Smooth muscle cell (in vitro differentiated cells): ENCODE measurements at regions not wholly inside any gene's neighbourhood (a gene's known extent, or its start where the extent isn't known, plus 50 kb on each side); places are given as distances from the start of the nearest gene placed in this dataset.
"Not testable (repeated sequence)": the region's sequence is repeated elsewhere in the genome, so short reads cannot be mapped to it uniquely, and the experiment has no call there.

ENCODE experiments used
- DNase-seq: peaks from one replicate; lab custom pipeline; 2025; ENCODE audit not compliant: unreplicated experiment; lab: John Stamatoyannopoulos, UW
- H2AFZ ChIP-seq: fragments of 200-600 bp; sonication (generic); 2 replicates; pipeline ENCODE4 v1.6.0; 2016; ENCODE audit warnings: antibody characterized with exemption, low read depth, mild to moderate bottlenecking
- H3F3A ChIP-seq: fragments of 200-600 bp; sonication (generic); 2 replicates; pipeline ENCODE4 v1.6.0; 2017; ENCODE audit warnings: antibody characterized with exemption, low read depth
- H3K27ac ChIP-seq: fragments of 200-600 bp; sonication (generic); 2 replicates; pipeline ENCODE4 v1.5.1; 2016; ENCODE audit warnings: low read depth, mild to moderate bottlenecking
- H3K27me3 ChIP-seq: fragments of 200-600 bp; sonication (generic); 2 replicates; pipeline ENCODE4 v1.6.1; 2016; ENCODE audit warnings: low read depth, mild to moderate bottlenecking
- H3K36me3 ChIP-seq: fragments of 200-600 bp; sonication (generic); 2 replicates; pipeline ENCODE4 v1.5.1; 2016; ENCODE audit warnings: low read depth
- H3K4me1 ChIP-seq: fragments of 200-600 bp; sonication (generic); 2 replicates; pipeline ENCODE4 v1.5.1; 2016; ENCODE audit warnings: low read depth
- H3K4me2 ChIP-seq: fragments of 200-600 bp; sonication (generic); 2 replicates; pipeline ENCODE4 v1.6.0; 2016; ENCODE audit warnings: mild to moderate bottlenecking
- H3K4me3 ChIP-seq: fragments of 200-600 bp; sonication (generic); 2 replicates; pipeline ENCODE4 v1.5.1; 2016; ENCODE audit warnings: mild to moderate bottlenecking
- H3K79me2 ChIP-seq: fragments of 200-600 bp; sonication (generic); 2 replicates; pipeline ENCODE4 v1.6.0; 2016; ENCODE audit warnings: low read depth, mild to moderate bottlenecking
- H3K9ac ChIP-seq: fragments of 200-600 bp; sonication (generic); 2 replicates; pipeline ENCODE4 v1.6.0; 2016; ENCODE audit warnings: low read depth
- H3K9me3 ChIP-seq: fragments of 200-600 bp; sonication (generic); replicated peaks from 2 replicates; pipeline ENCODE4 v1.5.1; 2016; ENCODE audit warnings: low read depth
- H4K20me1 ChIP-seq: fragments of 200-600 bp; sonication (generic); 2 replicates; pipeline ENCODE4 v1.6.0; 2016; ENCODE audit warnings: low read depth
- CTCF ChIP-seq: fragments of 200-600 bp; sonication (generic); IDR thresholded peaks from 2 replicates; pipeline ENCODE4 v1.5.1; 2017; ENCODE audit warnings: borderline replicate concordance, mild to moderate bottlenecking, antibody characterized with exemption; ENCODE audit not compliant: insufficient read depth, poor library complexity, severe bottlenecking
- WGBS: methylation state at CpG from one replicate; pipeline ENCODE4 v1.1.7; 2016; ENCODE audit warnings: low lambda C conversion rate; 5-methylcytosine and 5-hydroxymethylcytosine counted together

GRCh38 chr22:47862394-47862793, 1099.9 kb downstream of the TBC1D22A start:
- Histone ChIP-seq H3K27ac (no peak overlapping the region), H3K4me3 (no peak overlapping the region), H3F3A (no peaks in the 10 kb centered on the region), H4K20me1 (no peaks in the 10 kb centered on the region), H3K36me3 (no peaks in the 10 kb centered on the region), H3K27me3 (no peaks in the 10 kb centered on the region), H3K9me3 (peaks cover 4% of the 10 kb centered on the region), H2AFZ (no peak overlapping the region), H3K79me2 (no peaks in the 10 kb centered on the region), H3K4me2 (no peak overlapping the region), H3K4me1 (no peaks in the 10 kb centered on the region), H3K9ac (no peak overlapping the region)
- WGBS = 84% methylated on average over 4 of the region's 4 CpGs
- no peak for TF ChIP-seq CTCF
- DNase-seq = no peak

GRCh38 chr22:47860907-47861306, 1098.5 kb downstream of the TBC1D22A start:
- DNase-seq, H3F3A ChIP-seq, H3K9ac ChIP-seq, H3K79me2 ChIP-seq, H4K20me1 ChIP-seq, H3K4me2 ChIP-seq, H3K27me3 ChIP-seq, H2AFZ ChIP-seq, H3K36me3 ChIP-seq, H3K27ac ChIP-seq, H3K4me3 ChIP-seq, H3K4me1 ChIP-seq, H3K9me3 ChIP-seq: not testable (repeated sequence)
- 79% methylated on average over 9 of the region's 9 CpGs for WGBS

GRCh38 chr22:47859881-47860525, 1097.6 kb downstream of the TBC1D22A start:
- Histone ChIP-seq H3K4me3 (no peak overlapping the region), H3K4me1 (no peaks in the 10 kb centered on the region), H3K27me3 (no peaks in the 10 kb centered on the region), H3K9ac (no peak overlapping the region), H3K4me2 (no peak overlapping the region), H3K36me3 (no peaks in the 10 kb centered on the region), H3K9me3 (peaks cover 4% of the 10 kb centered on the region), H3K27ac (no peak overlapping the region), H2AFZ (no peak overlapping the region), H3K79me2 (no peaks in the 10 kb centered on the region), H4K20me1 (no peaks in the 10 kb centered on the region), H3F3A (no peaks in the 10 kb centered on the region)
- WGBS = 88% methylated on average over 7 of the region's 7 CpGs
- DNase-seq = no peak
- TF ChIP-seq CTCF = no peak

DNA sequence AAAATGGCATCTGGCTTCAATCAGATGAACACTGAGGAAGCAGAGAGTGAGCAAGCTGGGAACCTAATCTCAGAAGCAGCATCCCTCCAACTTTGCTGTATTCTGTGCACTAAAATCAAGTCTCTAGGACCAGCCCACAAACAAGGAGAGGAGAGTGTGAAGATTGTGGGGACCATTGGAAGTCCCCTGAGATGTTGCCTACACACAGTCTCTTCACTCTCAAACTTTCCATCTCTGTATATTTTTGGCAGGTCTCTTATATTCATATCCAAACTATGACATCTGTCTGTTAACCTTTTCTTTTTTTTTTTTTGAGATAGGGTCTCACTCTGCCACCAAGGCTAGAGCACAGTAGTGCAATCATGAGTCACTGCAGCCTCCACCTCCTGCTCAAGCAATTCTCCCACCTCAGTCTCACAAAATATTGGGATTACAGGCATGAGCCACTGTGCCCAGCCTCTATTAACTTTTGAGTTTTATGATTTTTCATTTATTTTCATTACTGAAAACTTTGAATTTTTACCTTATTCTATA, 1096.4 kb downstream of the TBC1D22A start:
- DNase-seq = no peak
- Histone ChIP-seq H3K4me1 (no peaks in the 10 kb centered on the region), H3K79me2 (no peaks in the 10 kb centered on the region), H3K4me3 (no peak overlapping the region), H3F3A (no peaks in the 10 kb centered on the region), H3K4me2 (no peak overlapping the region), H3K9me3 (peaks cover 4% of the 10 kb centered on the region), H4K20me1 (no peaks in the 10 kb centered on the region), H2AFZ (no peak overlapping the region), H3K27me3 (no peaks in the 10 kb centered on the region), H3K36me3 (no peaks in the 10 kb centered on the region), H3K9ac (no peak overlapping the region), H3K27ac (no peak overlapping the region)
- no peak for TF ChIP-seq CTCF
